ENCODE measurements at regions not wholly inside any gene's neighbourhood (a gene's known extent, or its start where the extent isn't known, plus 50 kb on each side); places are given as distances from the start of the nearest gene placed in this dataset.

- DNase-seq, result no peak
These were observed 395.8 kb upstream of the ADAMTSL1 start for GRCh38 chr9:18077941-18078678.

GRCh38 chr9:18092138-18092537, 381.8 kb upstream of the ADAMTSL1 start:
- DNase-seq, result no peak

- DNase-seq, result no peak
These were observed 367.9 kb upstream of the ADAMTSL1 start for GRCh38 chr9:18106006-18106560.

- DNase-seq, result no peak
These were observed 364.3 kb upstream of the ADAMTSL1 start for GRCh38 chr9:18109675-18110074.

- no peak for DNase-seq
These were observed 362.8 kb upstream of the ADAMTSL1 start for GRCh38 chr9:18111146-18111545.

- no peak for DNase-seq
These were observed 359.1 kb upstream of the ADAMTSL1 start for GRCh38 chr9:18114559-18115475.

- no peak for DNase-seq
These were observed 355.7 kb upstream of the ADAMTSL1 start for GRCh38 chr9:18118268-18118667.

GRCh38 chr9:18122171-18122570, 351.8 kb upstream of the ADAMTSL1 start:
- no peak for DNase-seq

GRCh38 chr9:18124760-18125159, 349.2 kb upstream of the ADAMTSL1 start:
- no peak for DNase-seq

- no peak for DNase-seq
These were observed 347.0 kb upstream of the ADAMTSL1 start for GRCh38 chr9:18126831-18127498.

- no peak for DNase-seq
These were observed 346.5 kb upstream of the ADAMTSL1 start for GRCh38 chr9:18127499-18127875.

GRCh38 chr9:18129809-18130334, 344.1 kb upstream of the ADAMTSL1 start:
- DNase-seq, result no peak

- no peak for DNase-seq
These were observed 337.5 kb upstream of the ADAMTSL1 start for GRCh38 chr9:18136354-18136994.

GRCh38 chr9:18137815-18138214, 336.1 kb upstream of the ADAMTSL1 start:
- no peak for DNase-seq

- no peak for DNase-seq
These were observed 335.3 kb upstream of the ADAMTSL1 start for GRCh38 chr9:18138656-18139055.

GRCh38 chr9:18141681-18142080, 332.3 kb upstream of the ADAMTSL1 start:
- DNase-seq, result no peak

- DNase-seq, result no peak
These were observed 330.7 kb upstream of the ADAMTSL1 start for GRCh38 chr9:18143073-18143745.

- DNase-seq, result no peak
These were observed 327.6 kb upstream of the ADAMTSL1 start for GRCh38 chr9:18146329-18146728.

- DNase-seq, result no peak
These were observed 324.4 kb upstream of the ADAMTSL1 start for GRCh38 chr9:18149471-18150011.

GRCh38 chr9:18154661-18155060, 319.3 kb upstream of the ADAMTSL1 start:
- DNase-seq, result no peak

- no peak for DNase-seq
These were observed 314.7 kb upstream of the ADAMTSL1 start for GRCh38 chr9:18159254-18159653.

GRCh38 chr9:18163146-18163545, 310.8 kb upstream of the ADAMTSL1 start:
- DNase-seq, result no peak
